NB4 (cell line): ENCODE measurements at regions not wholly inside any gene's neighbourhood (a gene's known extent, or its start where the extent isn't known, plus 50 kb on each side); places are given as distances from the start of the nearest gene placed in this dataset.
"Not testable (repeated sequence)": the region's sequence is repeated elsewhere in the genome, so short reads cannot be mapped to it uniquely, and the experiment has no call there.

Experiments
- DNase-seq: peaks from one replicate; pipeline ENCODE4 v3.0.0; 2010; ENCODE audit warnings: low read depth
- H3K4me3 ChIP-seq: one replicate; pipeline ENCODE4 v1.5.1; 2011; ENCODE audit warnings: mild to moderate bottlenecking, low read depth, low read length, moderate library complexity
- CTCF ChIP-seq: IDR thresholded peaks from one replicate; pipeline ENCODE4 v1.5.1; 2012; ENCODE audit warnings: low read depth, low read length
- MAX ChIP-seq: IDR thresholded peaks from 2 replicates; pipeline ENCODE4 v1.6.1; 2011; ENCODE audit warnings: low read depth, low read length
- MYC ChIP-seq: IDR thresholded peaks from 2 replicates; pipeline ENCODE4 v1.6.1; 2011; ENCODE audit warnings: low read depth, low read length
- POLR2A ChIP-seq: IDR thresholded peaks from 2 replicates; pipeline ENCODE4 v1.6.1; 2011; ENCODE audit warnings: mild to moderate bottlenecking; ENCODE audit not compliant: insufficient read length; ENCODE audit errors: extremely low read depth

GRCh38 chr14:22497144-22497423 lies 91.9 kb downstream of the DAD1 start:
- TF ChIP-seq CTCF (no peak), POLR2A (no peak), MAX (no peak), MYC (no peak)
- DNase-seq, result no peak
- no peak overlapping the region for H3K4me3 ChIP-seq

GRCh38 chr14:22494486-22495135 lies 94.4 kb downstream of the DAD1 start:
- H3K4me3 ChIP-seq, result no peak overlapping the region
- TF ChIP-seq MAX (no peak), CTCF (no peak), MYC (no peak)
- DNase-seq, result no peak

GRCh38 chr14:22493753-22494152 lies 95.3 kb downstream of the DAD1 start:
- H3K4me3 ChIP-seq, result no peak overlapping the region
- no peak for TF ChIP-seq CTCF
- no peak for TF ChIP-seq MYC
- no peak for TF ChIP-seq MAX
- TF ChIP-seq POLR2A, result no peak
- no peak for DNase-seq

- H3K4me3 ChIP-seq, result no peak overlapping the region
- no peak for DNase-seq
- TF ChIP-seq MAX (no peak), MYC (no peak), POLR2A (no peak), CTCF (no peak)
These were observed 96.1 kb downstream of the DAD1 start for GRCh38 chr14:22492622-22493542.

GRCh38 chr14:22491683-22492621 lies 97.1 kb downstream of the DAD1 start:
- H3K4me3 ChIP-seq, result no peak overlapping the region
- TF ChIP-seq MAX (no peak), POLR2A (no peak), MYC (no peak), CTCF (no peak)
- DNase-seq, result no peak

- DNase-seq, H3K4me3 ChIP-seq: not testable (repeated sequence)
These were observed 98.0 kb downstream of the DAD1 start for GRCh38 chr14:22491053-22491452.
